AG10803 (cell line): ENCODE measurements at regions not wholly inside any gene's neighbourhood (a gene's known extent, or its start where the extent isn't known, plus 50 kb on each side); places are given as distances from the start of the nearest gene placed in this dataset.

Experiments used
- DNase-seq: peaks from one replicate; pipeline ENCODE4 v3.0.0; 2010; ENCODE audit warnings: low read depth
- H3K4me3 ChIP-seq: 2 replicates; pipeline ENCODE4 v1.5.1; 2011; ENCODE audit warnings: mild to moderate bottlenecking, low read length, control low read depth
- CTCF ChIP-seq: conservative IDR thresholded peaks from 2 replicates; pipeline ENCODE4 v1.5.1; 2011; ENCODE audit warnings: mild to moderate bottlenecking, low read length, control low read depth, inconsistent platforms

- H3K4me3 ChIP-seq: no peak overlapping the region
- DNase-seq: no peak
- no peak for TF ChIP-seq CTCF
Measured at GRCh38 chr10:47209466-47209865, 90.5 kb upstream of the GDF10 start.

GRCh38 chr10:47214520-47214919, 85.5 kb upstream of the GDF10 start:
- no peak for TF ChIP-seq CTCF
- DNase-seq: no peak
- H3K4me3 ChIP-seq: no peak overlapping the region

GRCh38 chr10:47217113-47217512, 82.9 kb upstream of the GDF10 start:
- TF ChIP-seq CTCF: no peak
- H3K4me3 ChIP-seq: no peak overlapping the region

GRCh38 chr10:47218803-47219202, 81.2 kb upstream of the GDF10 start:
- DNase-seq: no peak
- TF ChIP-seq CTCF: no peak
- H3K4me3 ChIP-seq: no peak overlapping the region

More at GRCh38 chr10:47217113-47217512, 82.9 kb upstream of the GDF10 start:
- no peak for DNase-seq

GRCh38 chr10:47222461-47222860, 77.5 kb upstream of the GDF10 start:
- no peak for TF ChIP-seq CTCF
- no peak for DNase-seq
- H3K4me3 ChIP-seq: no peak overlapping the region

GRCh38 chr10:47223236-47223635, 76.8 kb upstream of the GDF10 start:
- DNase-seq: no peak
- H3K4me3 ChIP-seq: no peak overlapping the region
- TF ChIP-seq CTCF: no peak

GRCh38 chr10:47224546-47225218, 75.3 kb upstream of the GDF10 start:
- DNase-seq: no peak
- no peak for TF ChIP-seq CTCF
- H3K4me3 ChIP-seq: no peak overlapping the region
